Ureter (tissue), 1 donor: ENCODE measurements at regions not wholly inside any gene's neighbourhood (a gene's known extent, or its start where the extent isn't known, plus 50 kb on each side); places are given as distances from the start of the nearest gene placed in this dataset.
A peak's percentile ranks its signal among the peaks of the same experiment; 100 is the strongest.

Experiments used
- DNase-seq: peaks from one replicate; pipeline ENCODE4 v3.0.0-alpha.2; 2020; ENCODE audit warnings: low spot score
- donor health status: DM: yes; HTN: yes; CAD: no.

GRCh38 chr9:126125577-126125976, 201.1 kb upstream of the MVB12B start:
- peak; percentile 44 for DNase-seq

GRCh38 chr9:126125992-126126409, 200.6 kb upstream of the MVB12B start:
- DNase-seq: peak; percentile 10

- peak; percentile 25 for DNase-seq
These were observed 199.8 kb upstream of the MVB12B start for GRCh38 chr9:126126807-126127206.

- DNase-seq: peak; percentile 14
These were observed 199.0 kb upstream of the MVB12B start for GRCh38 chr9:126127591-126127990.

GRCh38 chr9:126128494-126129142, 198.0 kb upstream of the MVB12B start:
- DNase-seq: peak; percentile 20

- DNase-seq: peak; percentile 15
These were observed 195.3 kb upstream of the MVB12B start for GRCh38 chr9:126131066-126132010.

- no peak for DNase-seq
These were observed 193.9 kb upstream of the MVB12B start for GRCh38 chr9:126132746-126133145.

- DNase-seq: no peak
These were observed 182.4 kb upstream of the MVB12B start for GRCh38 chr9:126144196-126144595.

GRCh38 chr9:126144603-126145456, 181.8 kb upstream of the MVB12B start:
- DNase-seq: no peak

GRCh38 chr9:126145887-126146253, 180.8 kb upstream of the MVB12B start:
- DNase-seq: no peak

GRCh38 chr9:126146254-126147145, 180.1 kb upstream of the MVB12B start:
- peak; percentile 41 for DNase-seq

GRCh38 chr9:126147186-126147935, 179.3 kb upstream of the MVB12B start:
- DNase-seq: no peak

- DNase-seq: peak; percentile 29
These were observed 178.4 kb upstream of the MVB12B start for GRCh38 chr9:126147936-126148870.

- peak; percentile 17 for DNase-seq
These were observed 177.6 kb upstream of the MVB12B start for GRCh38 chr9:126148994-126149393.

- DNase-seq: peak; percentile 23
These were observed 177.0 kb upstream of the MVB12B start for GRCh38 chr9:126149661-126150060.

GRCh38 chr9:126150411-126151030, 176.1 kb upstream of the MVB12B start:
- peak; percentile 18 for DNase-seq

- peak; percentile 29 for DNase-seq
These were observed 175.5 kb upstream of the MVB12B start for GRCh38 chr9:126151031-126151685.

- peak; percentile 29 for DNase-seq
These were observed 174.9 kb upstream of the MVB12B start for GRCh38 chr9:126151686-126152134.
